Vagina (tissue), 2 donors: ENCODE measurements at regions not wholly inside any gene's neighbourhood (a gene's known extent, or its start where the extent isn't known, plus 50 kb on each side); places are given as distances from the start of the nearest gene placed in this dataset.

ENCODE experiments used
- DNase-seq, 2 donors: peaks; one replicate each; pipeline ENCODE4 v3.0.0-alpha.2; 2017; ENCODE audit errors: extremely low spot score in 2 of 2
- H3K27ac ChIP-seq: fragments of 200-600 bp; sonication (generic); one replicate; pipeline ENCODE4 v1.5.1; 2019
- H3K27me3 ChIP-seq: fragments of 200-600 bp; sonication (generic); one replicate; pipeline ENCODE4 v1.5.1; 2019
- H3K36me3 ChIP-seq, 2 donors: fragments of 200-600 bp; sonication (generic); one replicate each; pipeline ENCODE4 v1.5.1; 2017 to 2019
- H3K4me1 ChIP-seq: fragments of 200-600 bp; sonication (generic); one replicate; pipeline ENCODE4 v1.5.1; 2019
- H3K4me3 ChIP-seq, 2 donors: fragments of 200-600 bp; sonication (generic); 1 replicate in 1 of 2; 2 replicates in 1 of 2; pipeline ENCODE4 v1.5.1; 2016 to 2019
- H3K9me3 ChIP-seq: fragments of 200-600 bp; sonication (generic); one replicate; pipeline ENCODE4 v1.5.1; 2019
- CTCF ChIP-seq, 3 experiments: fragments of 450-650 bp in 2 of 3; fragments of 200-600 bp in 1 of 3; sonication (generic) in 1 of 3; IDR thresholded peaks; one replicate each; pipeline ENCODE4 v1.5.1; 2017 to 2019; ENCODE audit warnings: antibody characterized with exemption in 3 of 3, mild to moderate bottlenecking in 2 of 3, moderate library complexity in 2 of 3
- POLR2A ChIP-seq, 2 donors: fragments of 450-650 bp; IDR thresholded peaks; one replicate each; pipeline ENCODE4 v1.6.1; 2017; ENCODE audit warnings: antibody characterized with exemption in 2 of 2, mild to moderate bottlenecking in 2 of 2, moderate library complexity in 2 of 2
- POLR2AphosphoS5 ChIP-seq, 2 donors: sonication (generic); formaldehyde crosslinking; IDR thresholded peaks; one replicate each; pipeline ENCODE4 v1.9.0; 2017; ENCODE audit warnings: antibody characterized with exemption in 2 of 2, mild to moderate bottlenecking in 2 of 2, low read depth in 1 of 2; ENCODE audit not compliant: insufficient read depth in 1 of 2
- intact Hi-C: fragments of 100-400 bp; cut with DNase I; formaldehyde crosslinking; loops from one replicate; pipeline ENCODE4 v1.15.1; 2023

GRCh38 chr2:145360129-145360790 is 840.3 kb upstream of the ZEB2 start:
- intact Hi-C loops = no loop called here
- H3K27ac ChIP-seq = no peak overlapping the region
- H3K9me3 ChIP-seq = no peaks in the 10 kb centered on the region
- TF ChIP-seq POLR2A (IDR thresholded peaks at IDR 0.05) (no peak), CTCF (IDR thresholded peaks at IDR 0.05) (no peak), POLR2AphosphoS5 (IDR thresholded peaks at IDR 0.05; ENCODE audit: insufficient read depth in 1 of 2, low read depth in 1 of 2) (no peak)
- no peaks in the 10 kb centered on the region for H3K36me3 ChIP-seq
- H3K27me3 ChIP-seq = no peaks in the 10 kb centered on the region
- no peaks in the 10 kb centered on the region for H3K4me1 ChIP-seq
- DNase-seq = no peak
- no peak overlapping the region for H3K4me3 ChIP-seq

- TF ChIP-seq POLR2A (IDR thresholded peaks at IDR 0.05) (no peak), POLR2AphosphoS5 (IDR thresholded peaks at IDR 0.05; ENCODE audit: insufficient read depth in 1 of 2, low read depth in 1 of 2) (no peak), CTCF (IDR thresholded peaks at IDR 0.05) (no peak)
- Histone ChIP-seq H3K9me3 (no peaks in the 10 kb centered on the region), H3K27ac (no peak overlapping the region), H3K4me1 (no peaks in the 10 kb centered on the region), H3K27me3 (no peaks in the 10 kb centered on the region), H3K36me3 (no peaks in the 10 kb centered on the region), H3K4me3 (no peak overlapping the region)
- intact Hi-C loops = no loop called here
- no peak for DNase-seq
Measured at GRCh38 chr2:145359561-145359960, 839.6 kb upstream of the ZEB2 start.

GRCh38 chr2:145356056-145356455 is 836.1 kb upstream of the ZEB2 start:
- TF ChIP-seq POLR2A (IDR thresholded peaks at IDR 0.05) (no peak), POLR2AphosphoS5 (IDR thresholded peaks at IDR 0.05; ENCODE audit: insufficient read depth in 1 of 2, low read depth in 1 of 2) (no peak), CTCF (IDR thresholded peaks at IDR 0.05) (no peak)
- Histone ChIP-seq H3K4me1 (no peaks in the 10 kb centered on the region), H3K27me3 (no peaks in the 10 kb centered on the region), H3K27ac (no peak overlapping the region), H3K36me3 (no peaks in the 10 kb centered on the region), H3K4me3 (no peak overlapping the region), H3K9me3 (no peaks in the 10 kb centered on the region)
- intact Hi-C loops = no loop called here
- DNase-seq = no peak

GRCh38 chr2:145352484-145352883 is 832.6 kb upstream of the ZEB2 start:
- H3K9me3 ChIP-seq = no peaks in the 10 kb centered on the region
- TF ChIP-seq POLR2AphosphoS5 (IDR thresholded peaks at IDR 0.05; ENCODE audit: insufficient read depth in 1 of 2, low read depth in 1 of 2) (no peak), CTCF (IDR thresholded peaks at IDR 0.05) (no peak), POLR2A (IDR thresholded peaks at IDR 0.05) (no peak)
- intact Hi-C loops = no loop called here
- H3K27me3 ChIP-seq = no peaks in the 10 kb centered on the region
- H3K36me3 ChIP-seq = no peaks in the 10 kb centered on the region
- no peaks in the 10 kb centered on the region for H3K4me1 ChIP-seq
- DNase-seq = no peak
- H3K27ac ChIP-seq = no peak overlapping the region
- no peak overlapping the region for H3K4me3 ChIP-seq

GRCh38 chr2:145351864-145352425 is 832.0 kb upstream of the ZEB2 start:
- Histone ChIP-seq H3K27me3 (no peaks in the 10 kb centered on the region), H3K36me3 (no peaks in the 10 kb centered on the region), H3K4me3 (no peak overlapping the region), H3K9me3 (no peaks in the 10 kb centered on the region), H3K4me1 (no peaks in the 10 kb centered on the region), H3K27ac (no peak overlapping the region)
- DNase-seq = no peak
- intact Hi-C loops = no loop called here
- TF ChIP-seq CTCF (IDR thresholded peaks at IDR 0.05) = no peak
- no peak for TF ChIP-seq POLR2AphosphoS5 (IDR thresholded peaks at IDR 0.05; ENCODE audit: insufficient read depth in 1 of 2, low read depth in 1 of 2)
- TF ChIP-seq POLR2A (IDR thresholded peaks at IDR 0.05) = no peak
